ENCODE measurements at regions not wholly inside any gene's neighbourhood (a gene's known extent, or its start where the extent isn't known, plus 50 kb on each side); places are given as distances from the start of the nearest gene placed in this dataset.

- Histone ChIP-seq H3K27me3 (ENCODE audit: control insufficient read depth, insufficient read depth, low read length, poor library complexity, severe bottlenecking) (no peaks in the 10 kb centered on the region), H3K4me3 (ENCODE audit: low read length) (no peak overlapping the region), H3K9me3 (ENCODE audit: control insufficient read depth, low read length) (no peaks in the 10 kb centered on the region), H3K36me3 (ENCODE audit: control insufficient read depth, insufficient read depth, low read length) (no peaks in the 10 kb centered on the region), H3K4me1 (ENCODE audit: control insufficient read depth, insufficient read depth, low read length) (no peaks in the 10 kb centered on the region), H3K9ac (ENCODE audit: extremely low read depth, low read length, poor library complexity, severe bottlenecking) (no peak overlapping the region), H3K27ac (ENCODE audit: low read depth, low read length) (no peak overlapping the region)
- Mint-ChIP-seq H3K4me1 (peaks cover 4% of the 10 kb centered on the region), H3K27ac (no peak overlapping the region), H3K36me3 (ENCODE audit: low read depth) (no peaks in the 10 kb centered on the region), H3K27me3 (ENCODE audit: insufficient read depth) (no peaks in the 10 kb centered on the region), H3K9me3 (no peaks in the 10 kb centered on the region), H3K4me3 (no peak overlapping the region)
- DNase-seq, result no peak
- no peak for TF ChIP-seq CTCF (conservative IDR thresholded peaks at IDR 0.05)
- WGBS, 2 experiments (ENCODE audit: insufficient coverage in 1 of 2, insufficient read length in 1 of 2), result 98 to 100% methylated on average over 1 to 4 of the region's 4 CpGs
Observed at GRCh38 chr3:16051691-16052090, 122.8 kb upstream of the GALNT15 start.

GRCh38 chr3:16052964-16053363, 121.5 kb upstream of the GALNT15 start:
- H3K36me3 ChIP-seq (ENCODE audit: control insufficient read depth, insufficient read depth, low read length), result no peaks in the 10 kb centered on the region
- no peaks in the 10 kb centered on the region for H3K27me3 ChIP-seq (ENCODE audit: control insufficient read depth, insufficient read depth, low read length, poor library complexity, severe bottlenecking)
- Mint-ChIP-seq H3K27me3 (ENCODE audit: insufficient read depth) (no peaks in the 10 kb centered on the region), H3K9me3 (no peaks in the 10 kb centered on the region), H3K4me1 (peaks cover 4% of the 10 kb centered on the region), H3K4me3 (no peak overlapping the region), H3K27ac (no peak overlapping the region), H3K36me3 (ENCODE audit: low read depth) (no peaks in the 10 kb centered on the region)
- H3K27ac ChIP-seq (ENCODE audit: low read depth, low read length), result no peak overlapping the region
- TF ChIP-seq CTCF (conservative IDR thresholded peaks at IDR 0.05), result no peak
- no peak for DNase-seq
- no peaks in the 10 kb centered on the region for H3K9me3 ChIP-seq (ENCODE audit: control insufficient read depth, low read length)
- H3K9ac ChIP-seq (ENCODE audit: extremely low read depth, low read length, poor library complexity, severe bottlenecking), result no peak overlapping the region
- H3K4me3 ChIP-seq (ENCODE audit: low read length), result no peak overlapping the region
- H3K4me1 ChIP-seq (ENCODE audit: control insufficient read depth, insufficient read depth, low read length), result no peaks in the 10 kb centered on the region

GRCh38 chr3:16053794-16054193, 120.7 kb upstream of the GALNT15 start:
- no peaks in the 10 kb centered on the region for H3K9me3 Mint-ChIP-seq
- H3K4me3 Mint-ChIP-seq, result no peak overlapping the region
- DNase-seq, result no peak
- Histone ChIP-seq H3K4me1 (ENCODE audit: control insufficient read depth, insufficient read depth, low read length) (no peaks in the 10 kb centered on the region), H3K9ac (ENCODE audit: extremely low read depth, low read length, poor library complexity, severe bottlenecking) (no peak overlapping the region), H3K4me3 (ENCODE audit: low read length) (no peak overlapping the region), H3K9me3 (ENCODE audit: control insufficient read depth, low read length) (no peaks in the 10 kb centered on the region), H3K27ac (ENCODE audit: low read depth, low read length) (no peak overlapping the region), H3K36me3 (ENCODE audit: control insufficient read depth, insufficient read depth, low read length) (no peaks in the 10 kb centered on the region), H3K27me3 (ENCODE audit: control insufficient read depth, insufficient read depth, low read length, poor library complexity, severe bottlenecking) (no peaks in the 10 kb centered on the region)
- no peaks in the 10 kb centered on the region for H3K36me3 Mint-ChIP-seq (ENCODE audit: low read depth)
- H3K4me1 Mint-ChIP-seq, result peaks cover 4% of the 10 kb centered on the region
- H3K27ac Mint-ChIP-seq, result no peak overlapping the region
- no peaks in the 10 kb centered on the region for H3K27me3 Mint-ChIP-seq (ENCODE audit: insufficient read depth)
- TF ChIP-seq CTCF (conservative IDR thresholded peaks at IDR 0.05), result no peak

Measured in endodermal cell (in vitro differentiated cells).